ENCODE measurements at regions not wholly inside any gene's neighbourhood (a gene's known extent, or its start where the extent isn't known, plus 50 kb on each side); places are given as distances from the start of the nearest gene placed in this dataset.

GRCh38 chr22:48982321-48982905, 845.3 kb downstream of the BRD1 start:
- H3K27me3 ChIP-seq (ENCODE audit: low read depth, low read length), result no peaks in the 10 kb centered on the region

GRCh38 chr22:48981371-48982061, 846.2 kb downstream of the BRD1 start:
- Histone ChIP-seq H3K4me1 (ENCODE audit: control insufficient read depth in 1 of 2, insufficient read depth in 2 of 2, low read length in 2 of 2) (no peaks in the 10 kb centered on the region), H3K9me3 (ENCODE audit: control insufficient read depth in 1 of 2, low read length in 2 of 2) (no peaks in the 10 kb centered on the region), H3K27me3 (ENCODE audit: low read depth, low read length) (no peaks in the 10 kb centered on the region), H3K27ac (ENCODE audit: low read length) (no peak overlapping the region), H3K4me3 (ENCODE audit: low read depth in 1 of 2, low read length in 2 of 2) (no peak overlapping the region), H3K36me3 (ENCODE audit: control insufficient read depth in 1 of 2, insufficient read depth in 2 of 2, low read length in 2 of 2) (no peaks in the 10 kb centered on the region)

More at GRCh38 chr22:48982321-48982905, 845.3 kb downstream of the BRD1 start:
- Histone ChIP-seq H3K27ac (ENCODE audit: low read length) (no peak overlapping the region), H3K4me3 (ENCODE audit: low read depth in 1 of 2, low read length in 2 of 2) (no peak overlapping the region), H3K36me3 (ENCODE audit: control insufficient read depth in 1 of 2, insufficient read depth in 2 of 2, low read length in 2 of 2) (no peaks in the 10 kb centered on the region), H3K9me3 (ENCODE audit: control insufficient read depth in 1 of 2, low read length in 2 of 2) (no peaks in the 10 kb centered on the region), H3K4me1 (ENCODE audit: control insufficient read depth in 1 of 2, insufficient read depth in 2 of 2, low read length in 2 of 2) (no peaks in the 10 kb centered on the region)

DNA sequence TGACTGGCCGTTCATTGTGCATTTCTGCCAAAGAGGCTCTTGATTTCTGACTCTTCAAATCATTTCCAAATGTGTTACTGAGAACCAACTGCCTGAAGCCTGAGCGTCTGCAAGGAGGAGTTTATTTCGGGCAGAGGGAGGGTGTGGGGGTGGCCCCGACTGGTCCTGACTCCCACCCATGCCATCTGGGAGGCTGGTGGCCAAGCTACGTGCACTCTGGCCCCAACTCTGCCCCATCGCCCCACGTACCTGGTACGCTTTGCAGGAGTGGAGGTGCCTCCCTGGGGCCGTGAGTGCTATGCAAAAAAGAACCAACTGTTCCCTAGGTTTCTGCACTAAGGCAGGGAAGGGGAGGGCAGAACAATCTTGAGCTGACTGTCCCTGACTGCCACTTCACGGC, 846.8 kb downstream of the BRD1 start:
- no peaks in the 10 kb centered on the region for H3K27me3 ChIP-seq (ENCODE audit: low read depth, low read length)
- H3K4me3 ChIP-seq (ENCODE audit: low read depth in 1 of 2, low read length in 2 of 2), result no peak overlapping the region
- no peaks in the 10 kb centered on the region for H3K9me3 ChIP-seq (ENCODE audit: control insufficient read depth in 1 of 2, low read length in 2 of 2)
- no peaks in the 10 kb centered on the region for H3K36me3 ChIP-seq (ENCODE audit: control insufficient read depth in 1 of 2, insufficient read depth in 2 of 2, low read length in 2 of 2)
- H3K27ac ChIP-seq (ENCODE audit: low read length), result no peak overlapping the region
- no peaks in the 10 kb centered on the region for H3K4me1 ChIP-seq (ENCODE audit: control insufficient read depth in 1 of 2, insufficient read depth in 2 of 2, low read length in 2 of 2)

- H3K9me3 ChIP-seq (ENCODE audit: control insufficient read depth in 1 of 2, low read length in 2 of 2), result no peaks in the 10 kb centered on the region
- no peaks in the 10 kb centered on the region for H3K36me3 ChIP-seq (ENCODE audit: control insufficient read depth in 1 of 2, insufficient read depth in 2 of 2, low read length in 2 of 2)
- no peak overlapping the region for H3K4me3 ChIP-seq (ENCODE audit: low read depth in 1 of 2, low read length in 2 of 2)
- no peaks in the 10 kb centered on the region for H3K4me1 ChIP-seq (ENCODE audit: control insufficient read depth in 1 of 2, insufficient read depth in 2 of 2, low read length in 2 of 2)
- H3K27ac ChIP-seq (ENCODE audit: low read length), result no peak overlapping the region
- H3K27me3 ChIP-seq (ENCODE audit: low read depth, low read length), result no peaks in the 10 kb centered on the region
Observed at GRCh38 chr22:48980409-48980808, 847.3 kb downstream of the BRD1 start.

DNA sequence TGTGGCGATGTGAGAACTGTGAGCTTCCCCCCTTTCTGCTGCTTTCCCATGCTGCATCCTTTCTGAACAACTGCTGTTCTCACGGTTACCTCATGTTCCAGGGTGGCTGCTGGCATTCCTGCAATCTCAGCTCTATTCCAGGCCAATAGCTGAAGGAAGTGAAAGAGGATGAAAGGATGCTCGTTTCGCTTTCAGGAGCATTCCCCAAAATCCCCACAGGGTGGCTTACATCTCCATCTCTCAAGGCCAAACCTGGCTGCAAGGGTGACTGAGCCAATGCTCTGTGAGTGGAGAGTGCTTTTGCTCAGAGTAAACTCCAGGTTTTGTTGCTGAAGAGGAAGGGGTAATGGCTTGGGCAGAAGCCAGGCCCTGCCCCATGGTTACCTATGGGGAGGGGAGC, 848.2 kb downstream of the BRD1 start:
- H3K9me3 ChIP-seq (ENCODE audit: control insufficient read depth in 1 of 2, low read length in 2 of 2), result no peaks in the 10 kb centered on the region
- H3K4me3 ChIP-seq (ENCODE audit: low read depth in 1 of 2, low read length in 2 of 2), result no peak overlapping the region
- no peaks in the 10 kb centered on the region for H3K4me1 ChIP-seq (ENCODE audit: control insufficient read depth in 1 of 2, insufficient read depth in 2 of 2, low read length in 2 of 2)
- H3K27me3 ChIP-seq (ENCODE audit: low read depth, low read length), result no peaks in the 10 kb centered on the region
- H3K36me3 ChIP-seq (ENCODE audit: control insufficient read depth in 1 of 2, insufficient read depth in 2 of 2, low read length in 2 of 2), result no peaks in the 10 kb centered on the region
- no peak overlapping the region for H3K27ac ChIP-seq (ENCODE audit: low read length)

GRCh38 chr22:48976556-48977535, 850.8 kb downstream of the BRD1 start:
- Histone ChIP-seq H3K4me3 (ENCODE audit: low read depth in 1 of 2, low read length in 2 of 2) (no peak overlapping the region), H3K27ac (ENCODE audit: low read length) (no peak overlapping the region), H3K4me1 (ENCODE audit: control insufficient read depth in 1 of 2, insufficient read depth in 2 of 2, low read length in 2 of 2) (no peaks in the 10 kb centered on the region), H3K27me3 (ENCODE audit: low read depth, low read length) (no peaks in the 10 kb centered on the region), H3K36me3 (ENCODE audit: control insufficient read depth in 1 of 2, insufficient read depth in 2 of 2, low read length in 2 of 2) (no peaks in the 10 kb centered on the region), H3K9me3 (ENCODE audit: control insufficient read depth in 1 of 2, low read length in 2 of 2) (no peaks in the 10 kb centered on the region)

- Histone ChIP-seq H3K27me3 (ENCODE audit: low read depth, low read length) (no peaks in the 10 kb centered on the region), H3K27ac (ENCODE audit: low read length) (no peak overlapping the region), H3K4me1 (ENCODE audit: control insufficient read depth in 1 of 2, insufficient read depth in 2 of 2, low read length in 2 of 2) (no peaks in the 10 kb centered on the region), H3K36me3 (ENCODE audit: control insufficient read depth in 1 of 2, insufficient read depth in 2 of 2, low read length in 2 of 2) (no peaks in the 10 kb centered on the region), H3K4me3 (ENCODE audit: low read depth in 1 of 2, low read length in 2 of 2) (no peak overlapping the region), H3K9me3 (ENCODE audit: control insufficient read depth in 1 of 2, low read length in 2 of 2) (no peaks in the 10 kb centered on the region)
Observed at GRCh38 chr22:48975886-48976285, 851.8 kb downstream of the BRD1 start.

DNA sequence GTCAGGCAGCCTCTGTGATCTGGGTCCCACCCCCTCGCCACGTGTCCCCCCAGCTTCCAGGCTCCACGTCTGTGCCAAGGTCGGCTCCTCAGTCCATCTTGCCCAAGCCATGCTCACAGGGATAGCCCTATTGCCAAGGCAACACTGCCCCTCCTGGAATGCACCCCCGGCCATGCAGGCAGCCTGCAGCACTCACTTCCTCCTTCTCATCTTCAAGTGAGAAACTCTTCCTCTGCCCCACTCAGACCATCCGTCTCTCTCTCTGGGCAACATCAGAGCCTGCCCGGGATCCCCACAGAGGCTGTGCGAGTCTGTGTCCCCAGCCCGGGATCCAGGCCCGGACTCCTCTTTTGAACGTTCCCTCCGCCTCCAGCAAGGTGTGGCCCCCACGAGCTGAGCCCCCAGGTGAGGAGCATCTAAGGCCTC, 852.3 kb downstream of the BRD1 start:
- Histone ChIP-seq H3K36me3 (ENCODE audit: control insufficient read depth in 1 of 2, insufficient read depth in 2 of 2, low read length in 2 of 2) (no peaks in the 10 kb centered on the region), H3K27me3 (ENCODE audit: low read depth, low read length) (no peaks in the 10 kb centered on the region), H3K4me3 (ENCODE audit: low read depth in 1 of 2, low read length in 2 of 2) (no peak overlapping the region), H3K4me1 (ENCODE audit: control insufficient read depth in 1 of 2, insufficient read depth in 2 of 2, low read length in 2 of 2) (no peaks in the 10 kb centered on the region), H3K9me3 (ENCODE audit: control insufficient read depth in 1 of 2, low read length in 2 of 2) (no peaks in the 10 kb centered on the region), H3K27ac (ENCODE audit: low read length) (no peak overlapping the region)

DNA sequence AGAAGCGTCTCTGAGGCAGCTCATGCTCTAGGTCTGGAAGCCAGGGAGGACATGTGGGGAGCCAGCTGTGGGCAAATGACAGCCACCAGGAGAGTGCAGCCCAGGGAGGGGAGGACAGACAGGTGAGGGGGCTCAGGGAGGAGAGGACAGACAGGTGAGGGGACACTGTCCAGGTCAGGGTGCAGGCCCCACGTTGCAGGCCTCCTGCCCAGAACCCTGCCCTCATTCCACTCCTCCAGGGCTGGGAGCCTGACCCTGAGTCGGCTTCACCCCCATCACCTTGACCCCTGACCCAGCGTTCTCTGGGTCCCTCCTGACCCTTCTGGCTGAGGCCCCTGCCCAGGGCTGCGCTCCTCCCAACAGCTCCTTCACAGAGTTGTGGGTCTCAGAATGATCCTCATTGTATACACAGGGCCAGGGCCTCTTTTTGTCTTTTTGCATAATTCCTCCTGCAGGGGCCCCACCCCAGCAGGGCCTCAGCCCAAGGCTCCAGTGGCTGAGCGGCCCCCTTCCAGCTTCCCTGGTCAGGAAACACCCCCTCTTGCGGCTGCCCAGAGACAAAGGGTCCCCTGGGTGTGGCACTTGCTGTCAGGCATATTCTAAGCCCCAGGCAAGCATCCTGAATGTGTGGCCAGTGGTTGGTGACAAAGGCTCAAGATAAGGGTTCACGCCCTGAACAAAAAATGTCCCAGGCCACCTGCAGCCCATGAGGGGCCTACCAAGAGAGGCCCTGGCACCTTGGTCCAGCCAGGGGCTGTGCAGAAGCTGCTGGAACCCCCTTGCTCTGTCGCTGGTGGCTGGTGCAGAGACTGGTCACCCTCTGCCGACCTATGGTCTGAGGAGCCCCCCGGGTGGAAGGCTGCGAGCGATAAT, 853.0 kb downstream of the BRD1 start:
- Histone ChIP-seq H3K4me3 (ENCODE audit: low read depth in 1 of 2, low read length in 2 of 2) (no peak overlapping the region), H3K4me1 (ENCODE audit: control insufficient read depth in 1 of 2, insufficient read depth in 2 of 2, low read length in 2 of 2) (no peaks in the 10 kb centered on the region), H3K27me3 (ENCODE audit: low read depth, low read length) (no peaks in the 10 kb centered on the region), H3K36me3 (ENCODE audit: control insufficient read depth in 1 of 2, insufficient read depth in 2 of 2, low read length in 2 of 2) (no peaks in the 10 kb centered on the region), H3K27ac (ENCODE audit: low read length) (no peak overlapping the region), H3K9me3 (ENCODE audit: control insufficient read depth in 1 of 2, low read length in 2 of 2) (no peaks in the 10 kb centered on the region)

DNA sequence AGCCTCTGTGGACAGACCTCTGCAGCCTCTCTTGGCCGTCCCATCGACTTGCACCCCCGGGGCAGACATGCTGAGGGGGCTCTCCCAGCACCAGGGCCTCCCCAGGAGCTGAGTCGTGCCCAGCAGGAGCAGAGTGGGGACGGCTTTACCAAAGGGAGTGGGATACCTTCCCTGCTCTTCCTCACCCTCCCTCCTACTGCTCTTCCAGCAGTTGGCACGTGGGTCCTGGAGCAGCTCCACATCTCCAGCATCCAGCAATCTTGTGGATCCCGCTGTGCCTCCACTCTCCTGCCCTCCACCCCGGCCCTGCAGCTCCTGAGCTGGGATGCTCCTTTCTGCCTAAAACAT, 854.0 kb downstream of the BRD1 start:
- no peaks in the 10 kb centered on the region for H3K9me3 ChIP-seq (ENCODE audit: control insufficient read depth in 1 of 2, low read length in 2 of 2)
- no peak overlapping the region for H3K4me3 ChIP-seq (ENCODE audit: low read depth in 1 of 2, low read length in 2 of 2)
- H3K4me1 ChIP-seq (ENCODE audit: control insufficient read depth in 1 of 2, insufficient read depth in 2 of 2, low read length in 2 of 2), result no peaks in the 10 kb centered on the region
- no peak overlapping the region for H3K27ac ChIP-seq (ENCODE audit: low read length)
- H3K27me3 ChIP-seq (ENCODE audit: low read depth, low read length), result no peaks in the 10 kb centered on the region
- no peaks in the 10 kb centered on the region for H3K36me3 ChIP-seq (ENCODE audit: control insufficient read depth in 1 of 2, insufficient read depth in 2 of 2, low read length in 2 of 2)

Data from muscle layer of duodenum (tissue), 2 donors.